Thyroid gland (tissue), 4 donors: ENCODE measurements at regions not wholly inside any gene's neighbourhood (a gene's known extent, or its start where the extent isn't known, plus 50 kb on each side); places are given as distances from the start of the nearest gene placed in this dataset.

Source experiments
- DNase-seq, 2 donors: peaks; one replicate each; pipeline ENCODE4 v3.0.0-alpha.2; 2019
- H3K27ac ChIP-seq, 3 donors: fragments of 200-600 bp; sonication (generic); 1 replicate in 2 of 3; 2 replicates in 1 of 3; pipeline ENCODE4 v1.5.1; 2016 to 2019; ENCODE audit warnings: mild to moderate bottlenecking in 1 of 3, moderate library complexity in 1 of 3
- H3K27me3 ChIP-seq: fragments of 200-600 bp; sonication (generic); one replicate; pipeline ENCODE4 v1.5.1; 2019
- H3K36me3 ChIP-seq, 2 donors: fragments of 200-600 bp; sonication (generic); one replicate each; pipeline ENCODE4 v1.5.1; 2016 to 2019
- H3K4me1 ChIP-seq, 2 donors: fragments of 200-600 bp; sonication (generic); one replicate each; pipeline ENCODE4 v1.5.1; 2017 to 2019
- H3K4me3 ChIP-seq, 3 donors: fragments of 200-600 bp; sonication (generic); replicated peaks in 1 of 3; 1 replicate in 2 of 3; 2 replicates in 1 of 3; pipeline ENCODE4 v1.5.1; 2016; ENCODE audit warnings: mild to moderate bottlenecking in 1 of 3
- H3K9me3 ChIP-seq: fragments of 200-600 bp; sonication (generic); one replicate; pipeline ENCODE4 v1.5.1; 2017
- POLR2A ChIP-seq, 2 donors: fragments of 450-650 bp; IDR thresholded peaks; one replicate each; pipeline ENCODE4 v1.6.1; 2017; ENCODE audit warnings: antibody characterized with exemption in 2 of 2, mild to moderate bottlenecking in 2 of 2, moderate library complexity in 1 of 2
- WGBS, 2 donors: methylation state at CpG; one replicate each; pipeline ENCODE4 v1.1.5; 2017; 5-methylcytosine and 5-hydroxymethylcytosine counted together
- intact Hi-C: fragments of 100-400 bp; cut with DNase I; formaldehyde crosslinking; loops from one replicate; pipeline ENCODE4 v1.15.1; 2023
- TF ChIP-seq, protein P1 (sequence below), 6 experiments: fragments of 200-600 bp in 3 of 6; fragments of 450-650 bp in 3 of 6; sonication (generic) in 3 of 6; IDR thresholded peaks; one replicate each; pipeline ENCODE4 v1.5.1; 2016 to 2019; ENCODE audit warnings: antibody characterized with exemption in 6 of 6, mild to moderate bottlenecking in 2 of 6, inconsistent platforms in 1 of 6, moderate library complexity in 1 of 6

DNA sequence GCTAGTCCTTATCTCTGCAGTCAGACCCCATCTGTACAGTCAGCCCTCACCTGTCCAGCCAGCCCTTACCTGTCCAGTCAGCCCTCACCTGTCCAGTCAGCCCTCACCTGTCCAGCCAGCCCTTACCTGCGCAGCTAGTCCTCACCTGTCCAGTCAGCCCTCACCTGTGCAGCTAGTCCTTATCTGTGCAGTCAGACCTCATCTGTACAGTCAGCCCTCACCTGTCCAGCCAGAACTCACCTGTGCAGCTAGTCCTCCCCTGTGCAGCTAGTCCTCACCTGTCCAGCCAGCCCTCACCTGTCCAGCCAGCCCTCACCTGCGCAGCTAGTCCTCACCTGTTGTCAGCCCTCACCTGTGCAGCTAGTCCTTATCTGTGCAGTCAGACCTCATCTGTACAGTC, 506.8 kb downstream of the NPHP4 start:
- Histone ChIP-seq H3K27me3 (no peaks in the 10 kb centered on the region), H3K4me1 (peaks cover 37 to 49% of the 10 kb centered on the region in 2 donors), H3K9me3 (no peaks in the 10 kb centered on the region), H3K36me3 (no peaks in the 10 kb centered on the region), H3K4me3 (no peak overlapping the region), H3K27ac (no peak overlapping the region)
- TF ChIP-seq POLR2A (IDR thresholded peaks at IDR 0.05) = no peak
- TF ChIP-seq, protein P1, sequence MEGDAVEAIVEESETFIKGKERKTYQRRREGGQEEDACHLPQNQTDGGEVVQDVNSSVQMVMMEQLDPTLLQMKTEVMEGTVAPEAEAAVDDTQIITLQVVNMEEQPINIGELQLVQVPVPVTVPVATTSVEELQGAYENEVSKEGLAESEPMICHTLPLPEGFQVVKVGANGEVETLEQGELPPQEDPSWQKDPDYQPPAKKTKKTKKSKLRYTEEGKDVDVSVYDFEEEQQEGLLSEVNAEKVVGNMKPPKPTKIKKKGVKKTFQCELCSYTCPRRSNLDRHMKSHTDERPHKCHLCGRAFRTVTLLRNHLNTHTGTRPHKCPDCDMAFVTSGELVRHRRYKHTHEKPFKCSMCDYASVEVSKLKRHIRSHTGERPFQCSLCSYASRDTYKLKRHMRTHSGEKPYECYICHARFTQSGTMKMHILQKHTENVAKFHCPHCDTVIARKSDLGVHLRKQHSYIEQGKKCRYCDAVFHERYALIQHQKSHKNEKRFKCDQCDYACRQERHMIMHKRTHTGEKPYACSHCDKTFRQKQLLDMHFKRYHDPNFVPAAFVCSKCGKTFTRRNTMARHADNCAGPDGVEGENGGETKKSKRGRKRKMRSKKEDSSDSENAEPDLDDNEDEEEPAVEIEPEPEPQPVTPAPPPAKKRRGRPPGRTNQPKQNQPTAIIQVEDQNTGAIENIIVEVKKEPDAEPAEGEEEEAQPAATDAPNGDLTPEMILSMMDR (IDR thresholded peaks at IDR 0.05) = no peak
- WGBS, 2 donors = 19 to 50% methylated on average over 2 of the region's 2 CpGs
- intact Hi-C loops = no loop called here
- peak; percentile 64 to 68 for DNase-seq

DNA sequence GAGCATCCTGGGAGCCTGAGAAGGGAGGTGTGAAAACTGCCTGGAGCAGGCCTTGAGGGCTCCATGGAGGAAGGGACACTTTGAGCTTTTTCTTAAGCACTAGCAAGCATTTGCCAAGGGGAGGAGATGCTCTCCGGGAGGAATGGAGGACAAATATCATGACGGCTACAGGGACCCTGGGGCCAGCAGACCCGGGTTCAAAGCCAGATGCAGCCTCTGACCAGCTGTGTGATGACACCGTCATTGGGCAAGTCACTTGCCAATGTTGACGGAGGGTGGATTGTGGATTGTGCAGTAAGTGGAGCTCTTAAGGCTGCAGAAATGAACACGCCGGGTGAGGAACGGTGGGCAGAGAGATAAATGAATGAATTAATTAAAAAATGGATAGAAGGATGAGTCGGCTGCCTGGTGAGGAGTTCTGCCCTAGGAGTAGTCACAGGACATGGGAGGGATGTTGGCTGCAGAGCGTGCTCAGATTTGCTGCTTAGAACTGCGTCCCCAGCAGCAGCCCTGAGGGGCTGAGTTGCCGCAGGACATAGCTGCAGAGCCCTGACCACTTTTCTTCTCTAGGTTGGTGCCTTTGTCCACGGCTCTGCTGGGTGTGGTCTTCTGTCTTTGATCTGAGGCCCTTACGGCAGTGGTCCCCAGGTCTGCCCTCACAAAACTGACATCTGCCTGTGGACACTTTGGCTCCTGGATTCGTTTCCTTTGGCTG, 507.6 kb downstream of the NPHP4 start:
- WGBS, 2 donors = 66 to 71% methylated on average over 15 of the region's 15 CpGs
- DNase-seq = no peak
- H3K27ac ChIP-seq = no peak overlapping the region
- no peaks in the 10 kb centered on the region for H3K36me3 ChIP-seq
- no peaks in the 10 kb centered on the region for H3K9me3 ChIP-seq
- H3K4me3 ChIP-seq = no peak overlapping the region
- H3K27me3 ChIP-seq = no peaks in the 10 kb centered on the region
- no peak for TF ChIP-seq POLR2A (IDR thresholded peaks at IDR 0.05)
- TF ChIP-seq, protein P1 (IDR thresholded peaks at IDR 0.05) = no peak
- H3K4me1 ChIP-seq = peaks cover 37 to 46% of the 10 kb centered on the region in 2 donors
- intact Hi-C loops = no loop called here

DNA sequence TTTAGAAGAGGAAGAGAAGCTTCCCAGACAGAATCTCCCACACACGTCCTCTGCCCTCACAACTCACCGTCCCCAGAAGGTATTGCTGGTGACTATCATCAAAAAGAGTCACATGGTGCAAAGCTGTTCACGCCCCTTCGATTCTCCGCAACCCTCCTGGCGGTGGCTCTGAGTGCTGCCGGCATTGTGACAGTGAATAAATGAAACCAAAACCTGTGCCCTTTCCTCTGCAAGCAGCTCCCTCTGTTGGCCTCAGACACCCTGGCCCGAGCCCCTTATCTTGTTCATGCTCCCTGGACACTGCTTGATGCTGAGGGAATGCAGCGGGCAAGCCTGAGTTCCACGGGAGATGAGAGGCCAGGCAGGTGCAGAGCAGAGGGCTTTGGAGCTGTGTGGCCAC, 510.3 kb downstream of the NPHP4 start:
- Histone ChIP-seq H3K36me3 (no peaks in the 10 kb centered on the region), H3K27me3 (no peaks in the 10 kb centered on the region), H3K9me3 (no peaks in the 10 kb centered on the region), H3K27ac (no peak overlapping the region), H3K4me3 (no peak overlapping the region), H3K4me1 (peaks cover 17 to 21% of the 10 kb centered on the region in 2 donors)
- TF ChIP-seq POLR2A (IDR thresholded peaks at IDR 0.05) = no peak
- TF ChIP-seq, protein P1 (IDR thresholded peaks at IDR 0.05) = no peak
- DNase-seq = no peak
- 46 to 53% methylated on average over 10 of the region's 10 CpGs for WGBS, 2 donors
- intact Hi-C loops = no loop called here

DNA sequence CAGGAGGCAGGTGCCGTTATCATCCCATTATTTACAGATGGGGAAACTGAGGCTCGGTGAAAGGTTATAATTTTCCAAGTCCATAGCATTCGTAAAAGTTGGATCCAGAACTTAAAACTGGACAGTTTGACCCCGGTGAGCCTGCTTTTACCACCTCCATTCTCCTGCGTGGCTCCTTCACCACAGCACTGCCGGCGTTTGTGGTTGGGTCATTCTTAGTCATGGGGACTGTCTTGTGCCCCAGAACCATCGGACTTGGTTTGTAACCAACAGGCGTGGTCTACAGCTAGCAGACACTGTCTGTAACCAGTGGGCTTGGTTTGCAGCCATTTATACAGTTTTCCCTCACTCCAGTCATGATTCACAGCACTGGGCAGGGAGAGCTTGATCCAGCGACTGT, 511.3 kb downstream of the NPHP4 start:
- Histone ChIP-seq H3K36me3 (no peaks in the 10 kb centered on the region), H3K4me1 (peaks cover 7 to 12% of the 10 kb centered on the region in 2 donors), H3K27me3 (no peaks in the 10 kb centered on the region), H3K27ac (no peak overlapping the region), H3K4me3 (no peak overlapping the region), H3K9me3 (no peaks in the 10 kb centered on the region)
- no peak for TF ChIP-seq POLR2A (IDR thresholded peaks at IDR 0.05)
- TF ChIP-seq, protein P1 (IDR thresholded peaks at IDR 0.05) = no peak
- WGBS, 2 donors = 93 to 98% methylated on average over 10 of the region's 10 CpGs
- DNase-seq = no peak
- intact Hi-C loops = no loop called here

DNA sequence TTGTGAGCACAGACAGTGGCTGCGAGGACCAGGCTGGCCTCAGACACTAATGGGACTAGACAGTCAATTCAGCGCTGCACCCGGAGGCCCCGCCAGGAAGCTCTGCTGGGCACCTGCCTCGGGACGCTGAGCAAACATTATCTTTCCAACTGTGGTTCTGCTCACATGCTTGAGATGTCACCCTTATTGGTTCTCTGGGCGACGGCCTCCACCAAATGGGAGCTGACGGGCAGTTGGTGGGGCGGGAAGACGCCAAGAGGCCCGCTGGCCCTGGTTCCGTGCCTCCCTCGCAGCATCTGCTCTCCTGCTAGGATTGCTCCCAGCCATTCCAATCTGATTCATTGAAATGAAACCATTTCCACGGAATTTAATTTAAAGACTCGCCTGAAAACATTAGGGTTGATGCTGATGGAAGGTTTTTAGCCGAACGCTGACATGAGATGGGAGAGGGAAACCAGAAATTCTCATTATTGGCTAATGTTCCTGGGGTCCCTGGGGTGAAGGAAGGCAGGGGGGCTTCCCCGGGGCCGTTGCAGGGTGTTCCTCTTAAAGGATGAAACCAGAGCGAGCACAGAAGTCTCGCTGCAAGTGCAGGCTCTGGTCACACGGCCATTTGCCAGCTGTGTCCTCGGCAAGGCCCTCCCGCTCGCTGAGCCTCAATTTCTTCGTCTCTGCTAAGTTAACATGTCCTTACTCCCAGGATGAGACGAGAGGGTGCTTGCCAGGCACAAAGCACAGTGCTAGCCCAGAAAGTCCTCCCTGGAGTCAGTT, 512.2 kb downstream of the NPHP4 start:
- Histone ChIP-seq H3K4me1 (peaks cover 4% of the 10 kb centered on the region in 2 donors), H3K27ac (no peak overlapping the region), H3K9me3 (no peaks in the 10 kb centered on the region), H3K36me3 (no peaks in the 10 kb centered on the region), H3K4me3 (no peak overlapping the region), H3K27me3 (no peaks in the 10 kb centered on the region)
- TF ChIP-seq, protein P1 (IDR thresholded peaks at IDR 0.05) = no peak
- no peak for TF ChIP-seq POLR2A (IDR thresholded peaks at IDR 0.05)
- WGBS, 2 donors = 88 to 91% methylated on average over 28 of the region's 28 CpGs
- intact Hi-C loops = no loop called here
- no peak for DNase-seq
